SU-DHL-6 (cell line): ENCODE measurements at regions not wholly inside any gene's neighbourhood (a gene's known extent, or its start where the extent isn't known, plus 50 kb on each side); places are given as distances from the start of the nearest gene placed in this dataset.
"Not testable (repeated sequence)": the region's sequence is repeated elsewhere in the genome, so short reads cannot be mapped to it uniquely, and the experiment has no call there.

ENCODE experiments used
- H2AFZ ChIP-seq: fragments of 200-600 bp; sonication (generic); 2 replicates; pipeline ENCODE4 v1.6.1; 2014; ENCODE audit warnings: low read depth, mild to moderate bottlenecking, moderate library complexity, mixed read lengths, antibody characterized with exemption, low read length; ENCODE audit not compliant: severe bottlenecking
- H3F3A ChIP-seq: fragments of 200-600 bp; shearing (Covaris generic); 2 replicates; pipeline ENCODE4 v1.6.0; 2016; ENCODE audit warnings: antibody characterized with exemption, mild to moderate bottlenecking; ENCODE audit not compliant: insufficient read depth
- H3K27ac ChIP-seq: fragments of 200-600 bp; sonication (generic); 2 replicates; pipeline ENCODE4 v1.5.1; 2016; ENCODE audit warnings: low read depth, mild to moderate bottlenecking, low read length, moderate library complexity, mixed read lengths
- H3K27me3 ChIP-seq: fragments of 200-600 bp; sonication (generic), shearing (Covaris generic); 2 replicates; pipeline ENCODE4 v1.6.0; 2014; ENCODE audit warnings: mild to moderate bottlenecking, low read length
- H3K36me3 ChIP-seq: fragments of 200-600 bp; sonication (generic); 2 replicates; pipeline ENCODE4 v1.6.1; 2014; ENCODE audit warnings: mild to moderate bottlenecking, low read length, mixed read lengths
- H3K4me2 ChIP-seq: fragments of 300-600, 200-600 bp; shearing (Covaris generic), sonication (generic); 2 replicates; pipeline ENCODE4 v1.6.0; 2014; ENCODE audit warnings: low read length, low read depth, mild to moderate bottlenecking; ENCODE audit not compliant: poor library complexity, severe bottlenecking
- H3K4me3 ChIP-seq: fragments of 200-600 bp; sonication (generic); 2 replicates; pipeline ENCODE4 v1.5.1; 2014; ENCODE audit warnings: antibody characterized with exemption, low read length, mild to moderate bottlenecking, mixed read lengths; ENCODE audit not compliant: insufficient read depth, poor library complexity, severe bottlenecking
- H3K79me2 ChIP-seq: fragments of 200-600 bp; sonication (generic); 2 replicates; pipeline ENCODE4 v1.6.1; 2014; ENCODE audit warnings: mild to moderate bottlenecking, low read length, moderate library complexity; ENCODE audit not compliant: insufficient read depth
- H3K9ac ChIP-seq: fragments of 200-600 bp; sonication (generic); 2 replicates; pipeline ENCODE4 v1.7.0; 2014; ENCODE audit warnings: mild to moderate bottlenecking, low read length
- H3K9me2 ChIP-seq: fragments of 200-600 bp; sonication (generic); replicated peaks from 2 replicates; pipeline ENCODE4 v1.6.1; 2014; ENCODE audit warnings: low read length; ENCODE audit not compliant: insufficient read depth
- H3K9me3 ChIP-seq: fragments of 200-600 bp; sonication (generic); 2 replicates; pipeline ENCODE4 v1.6.1; 2014; ENCODE audit warnings: low read length, mixed read lengths; ENCODE audit not compliant: insufficient read depth
- H4K20me1 ChIP-seq: fragments of 200-600 bp; sonication (generic); 2 replicates; pipeline ENCODE4 v1.6.1; 2014; ENCODE audit warnings: low read depth, mild to moderate bottlenecking, antibody characterized with exemption, low read length, moderate library complexity, mixed read lengths
- CTCF ChIP-seq: fragments of 200-600 bp; sonication (generic); IDR thresholded peaks from one replicate; pipeline ENCODE4 v1.5.1; 2017; ENCODE audit warnings: antibody characterized with exemption, mild to moderate bottlenecking, low read length, moderate library complexity; ENCODE audit not compliant: insufficient read depth, poor library complexity, severe bottlenecking
- EZH2phosphoT487 ChIP-seq: fragments of 200-600 bp; sonication (generic), shearing (Covaris generic); conservative IDR thresholded peaks from 2 replicates; pipeline ENCODE4 v1.6.1; 2018; ENCODE audit warnings: mild to moderate bottlenecking, antibody characterized with exemption, low read length, moderate library complexity, mixed read lengths

DNA sequence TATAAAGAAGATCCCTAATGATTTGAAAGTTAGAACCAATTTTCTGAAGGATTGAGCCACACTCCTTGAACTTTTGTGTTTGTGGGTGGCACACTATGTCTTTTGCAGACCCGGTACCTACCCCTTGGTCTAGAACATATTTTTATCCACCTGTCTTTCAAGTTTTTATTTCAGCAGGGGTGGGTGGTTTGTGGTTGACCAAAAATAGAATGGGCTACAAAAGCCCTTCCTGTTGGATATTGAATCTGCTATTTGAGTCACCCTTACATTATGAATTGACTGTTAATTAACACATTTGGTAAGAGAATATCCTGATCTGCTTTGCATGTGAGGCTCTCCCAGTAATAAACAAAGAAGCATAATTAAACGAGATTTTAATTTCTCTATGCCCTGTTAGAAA, 401.2 kb downstream of the POTEH start:
- not testable (repeated sequence) for H3K27ac ChIP-seq, H3K9ac ChIP-seq, H2AFZ ChIP-seq, H3K36me3 ChIP-seq, H3K9me3 ChIP-seq, H3F3A ChIP-seq, H4K20me1 ChIP-seq, H3K27me3 ChIP-seq, H3K4me3 ChIP-seq, H3K4me2 ChIP-seq, H3K79me2 ChIP-seq, H3K9me2 ChIP-seq

DNA sequence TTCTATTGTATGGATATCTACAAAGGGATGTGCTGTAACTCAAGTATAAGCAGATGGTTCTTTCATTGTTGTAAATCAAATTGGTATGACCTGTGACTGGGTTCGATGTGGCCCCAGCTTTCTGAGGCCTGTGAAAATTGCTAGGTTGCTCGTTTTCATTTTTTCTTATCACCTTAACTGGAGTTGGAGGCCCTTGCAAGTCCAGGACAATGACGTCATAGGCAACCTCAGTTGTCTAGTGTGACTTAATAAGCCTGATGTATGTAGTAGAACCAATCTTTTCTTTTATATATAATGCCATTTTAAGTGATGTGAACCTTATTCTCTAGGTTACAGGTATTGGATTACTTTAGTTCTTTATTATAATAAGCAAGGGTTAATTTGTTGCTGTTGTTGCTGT, 415.3 kb downstream of the POTEH start:
- not testable (repeated sequence) for H4K20me1 ChIP-seq, H3F3A ChIP-seq

GRCh38 chr22:16131456-16131855, 441.6 kb downstream of the POTEH start:
- H3K9me3 ChIP-seq, H3K4me3 ChIP-seq, H3K27ac ChIP-seq, H3K4me2 ChIP-seq, H2AFZ ChIP-seq, H3F3A ChIP-seq, H3K36me3 ChIP-seq, H3K79me2 ChIP-seq, H4K20me1 ChIP-seq, H3K9me2 ChIP-seq, H3K27me3 ChIP-seq, H3K9ac ChIP-seq: not testable (repeated sequence)

More for the DNA sequence above, 415.3 kb downstream of the POTEH start:
- not testable (repeated sequence) for H3K27me3 ChIP-seq, H2AFZ ChIP-seq, H3K4me3 ChIP-seq, H3K4me2 ChIP-seq, H3K36me3 ChIP-seq, H3K9ac ChIP-seq, H3K9me2 ChIP-seq, H3K9me3 ChIP-seq, H3K79me2 ChIP-seq, H3K27ac ChIP-seq

- Histone ChIP-seq H3K9ac (no peak overlapping the region), H3K79me2 (no peaks in the 10 kb centered on the region), H3K36me3 (no peaks in the 10 kb centered on the region), H3K9me3 (no peaks in the 10 kb centered on the region), H3F3A (no peaks in the 10 kb centered on the region), H2AFZ (no peak overlapping the region), H3K27ac (no peak overlapping the region), H3K4me2 (no peak overlapping the region), H3K4me3 (no peak overlapping the region), H3K27me3 (no peaks in the 10 kb centered on the region), H4K20me1 (no peaks in the 10 kb centered on the region), H3K9me2 (no peaks in the 10 kb centered on the region)
- TF ChIP-seq EZH2phosphoT487 (no peak), CTCF (no peak)
Measured at GRCh38 chr22:16131918-16132317, 442.1 kb downstream of the POTEH start.

DNA sequence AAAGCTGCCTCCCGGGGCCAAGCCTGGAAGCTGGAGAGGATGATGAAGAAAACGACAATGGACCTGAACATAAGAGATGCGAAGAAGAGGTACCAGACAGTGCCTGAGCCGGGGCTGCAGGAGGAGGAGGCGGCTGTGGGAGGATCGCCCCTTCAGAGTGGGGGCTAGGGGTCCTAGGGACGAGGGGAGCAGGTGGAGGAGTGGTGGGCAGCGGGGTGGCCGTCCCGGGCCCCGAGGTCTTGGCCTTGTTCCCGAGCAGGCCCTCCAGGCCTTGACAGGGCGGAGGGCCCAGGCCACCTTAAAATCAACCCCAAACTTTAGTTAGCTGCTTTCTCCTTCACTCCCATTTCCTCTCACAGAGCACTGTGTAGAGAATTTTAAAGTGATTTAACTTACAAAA, 442.8 kb downstream of the POTEH start:
- not testable (repeated sequence) for H3F3A ChIP-seq, H3K9me3 ChIP-seq, H3K27ac ChIP-seq, H3K27me3 ChIP-seq, H3K4me2 ChIP-seq, H3K36me3 ChIP-seq, H3K9me2 ChIP-seq, H4K20me1 ChIP-seq, H3K4me3 ChIP-seq, H2AFZ ChIP-seq, H3K79me2 ChIP-seq, H3K9ac ChIP-seq

DNA sequence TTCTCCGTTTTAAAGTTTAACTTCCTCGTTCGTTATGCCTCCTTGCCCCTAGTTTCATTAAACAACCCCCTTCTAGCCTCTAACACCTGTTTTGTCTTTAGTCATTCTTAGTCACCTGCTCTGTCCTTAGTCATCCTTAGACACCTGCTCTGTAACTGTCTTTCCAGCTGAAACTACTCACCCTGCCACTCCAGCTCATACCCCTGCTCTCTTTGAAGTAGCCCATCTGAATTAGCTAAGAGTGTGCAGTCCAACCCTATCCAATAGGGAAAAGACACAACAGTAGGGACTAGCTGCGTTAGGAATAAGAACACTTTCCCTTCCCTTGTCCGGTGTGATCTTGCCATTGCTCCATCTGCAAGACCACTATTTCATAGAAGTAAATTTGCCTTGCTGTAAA, 446.5 kb downstream of the CCT8L2 start:
- not testable (repeated sequence) for H3K79me2 ChIP-seq, H3K9ac ChIP-seq, H3F3A ChIP-seq, H2AFZ ChIP-seq, H4K20me1 ChIP-seq, H3K36me3 ChIP-seq, H3K9me3 ChIP-seq, H3K27me3 ChIP-seq, H3K4me3 ChIP-seq, H3K9me2 ChIP-seq, H3K4me2 ChIP-seq
- peak overlapping the region; percentile 71 for H3K27ac ChIP-seq

DNA sequence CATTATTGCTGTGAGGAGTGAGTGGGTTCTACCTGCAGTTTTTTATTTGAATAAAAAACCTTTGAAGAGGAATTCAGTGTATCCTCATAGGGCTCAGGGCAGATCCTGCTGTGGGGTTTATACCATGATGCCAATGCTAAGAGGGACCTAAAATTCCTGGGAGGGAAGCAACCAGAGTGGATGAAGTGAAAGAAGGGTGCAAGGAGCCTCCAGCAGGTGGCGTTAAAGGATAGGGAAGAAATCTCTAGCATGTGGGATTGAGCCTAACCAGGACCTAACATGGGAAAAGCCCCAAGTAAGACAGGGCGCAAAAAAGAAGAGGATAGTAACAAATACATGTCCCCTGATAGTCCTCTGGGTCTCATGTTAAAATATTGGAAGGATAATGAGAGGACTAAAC, 445.7 kb downstream of the CCT8L2 start:
- H3K27ac ChIP-seq, H3K79me2 ChIP-seq, H3F3A ChIP-seq, H3K36me3 ChIP-seq, H2AFZ ChIP-seq, H3K9me2 ChIP-seq, H3K27me3 ChIP-seq, H4K20me1 ChIP-seq, H3K4me2 ChIP-seq, H3K9ac ChIP-seq, H3K4me3 ChIP-seq, H3K9me3 ChIP-seq: not testable (repeated sequence)

GRCh38 chr22:16177287-16177686, 415.3 kb downstream of the CCT8L2 start:
- H3K9ac ChIP-seq, H3K4me2 ChIP-seq, H3K9me3 ChIP-seq, H3K9me2 ChIP-seq, H3K27me3 ChIP-seq, H3K36me3 ChIP-seq, H3K4me3 ChIP-seq, H3F3A ChIP-seq, H3K27ac ChIP-seq, H4K20me1 ChIP-seq, H3K79me2 ChIP-seq, H2AFZ ChIP-seq: not testable (repeated sequence)
